KMS-11 (cell line): ENCODE measurements at regions not wholly inside any gene's neighbourhood (a gene's known extent, or its start where the extent isn't known, plus 50 kb on each side); places are given as distances from the start of the nearest gene placed in this dataset.
A peak's percentile ranks its signal among the peaks of the same experiment; 100 is the strongest.

Experiments
- H2AFZ ChIP-seq: fragments of 200-600 bp; sonication (generic); 2 replicates; pipeline ENCODE4 v1.6.1; 2016; ENCODE audit warnings: antibody characterized with exemption, mixed run types, low read depth
- H3K27ac ChIP-seq: fragments of 200-600 bp; sonication (generic); 2 replicates; pipeline ENCODE4 v1.6.1; 2016; ENCODE audit warnings: mild to moderate bottlenecking, mixed run types
- H3K27me3 ChIP-seq: fragments of 200-600 bp; sonication (generic); 2 replicates; pipeline ENCODE4 v1.6.1; 2017; ENCODE audit warnings: mild to moderate bottlenecking, low read depth, mixed run types, moderate library complexity; ENCODE audit not compliant: insufficient read depth
- H3K36me3 ChIP-seq: fragments of 200-600 bp; sonication (generic); 2 replicates; pipeline ENCODE4 v1.6.1; 2017; ENCODE audit warnings: mild to moderate bottlenecking, mixed run types; ENCODE audit not compliant: insufficient read depth
- H3K4me1 ChIP-seq: fragments of 200-600 bp; sonication (generic); 2 replicates; pipeline ENCODE4 v1.6.1; 2016; ENCODE audit warnings: mild to moderate bottlenecking, low read depth, mixed run types; ENCODE audit not compliant: poor library complexity, severe bottlenecking
- H3K4me2 ChIP-seq: fragments of 200-600 bp; sonication (generic); 2 replicates; pipeline ENCODE4 v1.7.0; 2016; ENCODE audit warnings: mild to moderate bottlenecking, mixed run types
- H3K4me3 ChIP-seq: fragments of 200-600 bp; sonication (generic); IDR thresholded peaks from 2 replicates; pipeline ENCODE4 v1.6.1; 2017; ENCODE audit warnings: low read depth, low read length, mixed read lengths; ENCODE audit not compliant: insufficient read depth
- H3K79me2 ChIP-seq: fragments of 200-600 bp; sonication (generic); 2 replicates; pipeline ENCODE4 v1.6.1; 2016; ENCODE audit warnings: low read depth, mixed run types; ENCODE audit not compliant: insufficient read depth
- H3K9ac ChIP-seq: fragments of 200-600 bp; sonication (generic); 2 replicates; pipeline ENCODE4 v1.6.1; 2016; ENCODE audit warnings: mild to moderate bottlenecking, mixed run types
- H4K20me1 ChIP-seq: fragments of 200-600 bp; sonication (generic); 2 replicates; pipeline ENCODE4 v1.6.1; 2016; ENCODE audit warnings: mild to moderate bottlenecking, mixed run types; ENCODE audit not compliant: insufficient read depth
- TF ChIP-seq, protein P1 (sequence below): fragments of 200-600 bp; sonication (generic); conservative IDR thresholded peaks from 2 replicates; pipeline ENCODE4 v1.6.1; 2017; ENCODE audit warnings: low read depth, mild to moderate bottlenecking, antibody characterized with exemption, low read length, moderate library complexity, mixed read lengths

DNA sequence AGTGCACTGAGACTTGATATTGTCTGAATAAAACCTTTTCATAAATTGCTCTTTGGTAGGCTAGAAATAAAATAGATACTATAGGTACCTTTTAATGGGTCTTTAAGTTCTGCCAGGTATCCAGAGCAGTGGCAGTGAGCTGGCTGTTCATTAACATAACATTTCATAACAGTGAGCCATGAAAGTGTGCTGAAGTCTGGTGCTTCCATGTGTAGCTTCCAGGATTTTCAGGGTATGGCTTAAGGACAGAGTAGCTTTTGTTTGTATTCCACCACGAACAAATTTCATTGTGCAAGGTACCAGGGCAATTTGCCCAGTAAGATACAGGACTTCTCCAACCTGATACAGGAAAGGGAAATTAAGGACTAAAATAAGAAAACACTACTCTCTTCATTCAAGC is 124.7 kb upstream of the NANOGP8 start:
- no peak overlapping the region for H3K4me3 ChIP-seq
- no peak overlapping the region for H3K9ac ChIP-seq
- no peak overlapping the region for H2AFZ ChIP-seq
- no peak overlapping the region for H3K4me2 ChIP-seq
- TF ChIP-seq, protein P1, sequence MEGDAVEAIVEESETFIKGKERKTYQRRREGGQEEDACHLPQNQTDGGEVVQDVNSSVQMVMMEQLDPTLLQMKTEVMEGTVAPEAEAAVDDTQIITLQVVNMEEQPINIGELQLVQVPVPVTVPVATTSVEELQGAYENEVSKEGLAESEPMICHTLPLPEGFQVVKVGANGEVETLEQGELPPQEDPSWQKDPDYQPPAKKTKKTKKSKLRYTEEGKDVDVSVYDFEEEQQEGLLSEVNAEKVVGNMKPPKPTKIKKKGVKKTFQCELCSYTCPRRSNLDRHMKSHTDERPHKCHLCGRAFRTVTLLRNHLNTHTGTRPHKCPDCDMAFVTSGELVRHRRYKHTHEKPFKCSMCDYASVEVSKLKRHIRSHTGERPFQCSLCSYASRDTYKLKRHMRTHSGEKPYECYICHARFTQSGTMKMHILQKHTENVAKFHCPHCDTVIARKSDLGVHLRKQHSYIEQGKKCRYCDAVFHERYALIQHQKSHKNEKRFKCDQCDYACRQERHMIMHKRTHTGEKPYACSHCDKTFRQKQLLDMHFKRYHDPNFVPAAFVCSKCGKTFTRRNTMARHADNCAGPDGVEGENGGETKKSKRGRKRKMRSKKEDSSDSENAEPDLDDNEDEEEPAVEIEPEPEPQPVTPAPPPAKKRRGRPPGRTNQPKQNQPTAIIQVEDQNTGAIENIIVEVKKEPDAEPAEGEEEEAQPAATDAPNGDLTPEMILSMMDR, result no peak
- no peaks in the 10 kb centered on the region for H4K20me1 ChIP-seq
- no peaks in the 10 kb centered on the region for H3K36me3 ChIP-seq
- H3K27ac ChIP-seq, result no peak overlapping the region
- no peaks in the 10 kb centered on the region for H3K27me3 ChIP-seq
- H3K4me1 ChIP-seq, result no peaks in the 10 kb centered on the region
- H3K79me2 ChIP-seq, result no peaks in the 10 kb centered on the region

DNA sequence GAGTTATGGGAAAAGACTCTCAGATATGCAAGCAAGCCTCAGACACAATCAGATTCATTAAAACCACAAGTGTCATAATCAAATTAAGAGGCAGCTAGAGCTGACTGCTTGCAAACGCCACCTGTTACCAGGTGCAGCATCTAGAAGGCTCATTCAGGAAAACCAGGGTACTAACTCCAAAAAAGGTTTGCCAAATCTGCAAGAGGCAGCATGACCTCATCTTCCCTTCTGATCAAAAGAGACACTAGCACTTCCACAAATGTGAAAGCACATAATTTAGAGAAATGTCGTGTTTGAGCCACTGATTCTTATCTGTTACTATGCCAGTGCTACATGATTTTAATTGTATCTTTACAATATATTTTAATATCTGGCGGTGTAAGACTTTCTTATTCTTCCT is 123.3 kb upstream of the NANOGP8 start:
- no peaks in the 10 kb centered on the region for H3K4me1 ChIP-seq
- no peaks in the 10 kb centered on the region for H4K20me1 ChIP-seq
- H3K27ac ChIP-seq, result no peak overlapping the region
- no peak overlapping the region for H3K4me3 ChIP-seq
- no peaks in the 10 kb centered on the region for H3K27me3 ChIP-seq
- H3K79me2 ChIP-seq, result no peaks in the 10 kb centered on the region
- H2AFZ ChIP-seq, result no peak overlapping the region
- TF ChIP-seq, protein P1, result no peak
- no peak overlapping the region for H3K9ac ChIP-seq
- no peak overlapping the region for H3K4me2 ChIP-seq
- no peaks in the 10 kb centered on the region for H3K36me3 ChIP-seq

DNA sequence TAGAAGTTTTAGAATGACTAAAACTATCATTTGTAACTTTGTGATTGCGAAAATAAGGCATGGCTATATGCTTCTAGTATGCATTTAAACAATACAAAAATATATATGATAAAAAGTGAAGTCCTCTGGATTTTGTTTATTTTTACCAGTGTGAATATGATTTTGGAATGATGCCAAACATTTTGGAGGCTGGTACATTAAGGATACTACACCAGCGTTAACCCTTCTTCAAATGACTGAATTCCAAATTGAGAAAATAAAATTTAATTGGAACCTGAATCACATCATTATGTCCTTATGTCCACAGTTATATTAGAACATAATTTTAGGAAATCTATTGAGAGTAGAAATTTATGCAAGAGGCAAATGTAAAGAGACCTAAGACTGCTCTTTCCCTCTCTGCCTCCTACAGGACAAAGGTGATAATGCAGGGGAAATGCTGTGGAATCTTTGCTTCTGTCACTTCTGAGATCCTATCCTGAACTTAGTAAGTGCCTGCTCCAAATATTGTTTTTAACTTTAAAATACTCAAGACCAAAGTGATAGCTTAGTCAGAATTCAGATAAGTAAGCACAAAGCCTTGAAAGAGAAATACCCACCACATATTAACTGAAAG is 121.1 kb upstream of the NANOGP8 start:
- H3K27me3 ChIP-seq, result no peaks in the 10 kb centered on the region
- H3K4me3 ChIP-seq, result no peak overlapping the region
- no peak overlapping the region for H3K27ac ChIP-seq
- no peak overlapping the region for H3K9ac ChIP-seq
- H2AFZ ChIP-seq, result no peak overlapping the region
- no peak overlapping the region for H3K4me2 ChIP-seq
- TF ChIP-seq, protein P1, result peak; percentile 47; the same call in 1 of the 2 replicates
- no peaks in the 10 kb centered on the region for H3K36me3 ChIP-seq
- H3K79me2 ChIP-seq, result no peaks in the 10 kb centered on the region
- no peaks in the 10 kb centered on the region for H4K20me1 ChIP-seq
- H3K4me1 ChIP-seq, result no peaks in the 10 kb centered on the region

DNA sequence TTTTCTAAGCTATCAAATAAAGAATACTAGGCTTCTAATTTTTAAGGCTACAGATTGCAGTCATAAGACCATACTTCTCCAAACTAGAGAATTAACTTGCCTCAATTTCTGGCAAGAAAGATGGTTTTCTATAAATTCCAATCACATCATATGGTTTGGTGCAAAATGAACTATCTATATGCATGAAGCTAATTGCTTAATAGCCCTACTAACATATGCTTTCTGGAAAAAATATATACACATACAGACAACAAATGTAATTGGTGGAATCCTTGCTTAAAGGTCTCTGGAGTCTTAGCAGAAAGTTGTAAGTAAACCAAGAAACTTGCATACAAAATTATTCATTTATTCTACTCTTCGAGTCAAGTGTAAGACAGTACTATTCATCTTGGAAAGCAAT is 113.1 kb upstream of the NANOGP8 start:
- H3K4me2 ChIP-seq, result no peak overlapping the region
- H3K36me3 ChIP-seq, result no peaks in the 10 kb centered on the region
- H2AFZ ChIP-seq, result no peak overlapping the region
- TF ChIP-seq, protein P1, result no peak
- H3K9ac ChIP-seq, result no peak overlapping the region
- H3K27ac ChIP-seq, result no peak overlapping the region
- H3K4me1 ChIP-seq, result no peaks in the 10 kb centered on the region
- no peaks in the 10 kb centered on the region for H4K20me1 ChIP-seq
- no peak overlapping the region for H3K4me3 ChIP-seq
- H3K79me2 ChIP-seq, result no peaks in the 10 kb centered on the region
- H3K27me3 ChIP-seq, result no peaks in the 10 kb centered on the region
